ENCODE measurements at regions not wholly inside any gene's neighbourhood (a gene's known extent, or its start where the extent isn't known, plus 50 kb on each side); places are given as distances from the start of the nearest gene placed in this dataset.
"Not testable (repeated sequence)": the region's sequence is repeated elsewhere in the genome, so short reads cannot be mapped to it uniquely, and the experiment has no call there.

GRCh38 chr10:20596065-20596755 is 300.9 kb downstream of the NEBL start:
- no peaks in the 10 kb centered on the region for H3K4me1 Mint-ChIP-seq (ENCODE audit: low read depth)
- ATAC-seq (replicated peaks in 1 of 2) (no peak), DNase-seq (no peak)
- no peak overlapping the region for H3K27ac Mint-ChIP-seq
- H3K27me3 Mint-ChIP-seq (ENCODE audit: low read depth): no peaks in the 10 kb centered on the region
- H3K36me3 Mint-ChIP-seq (ENCODE audit: insufficient read depth in 2 of 2): no peaks in the 10 kb centered on the region
- H3K4me3 Mint-ChIP-seq: no peak overlapping the region
- H3K9me3 Mint-ChIP-seq: peaks cover 0 to 1% of the 10 kb centered on the region in 2 donors

GRCh38 chr10:20593649-20594048 is 303.5 kb downstream of the NEBL start:
- no peaks in the 10 kb centered on the region for H3K4me1 Mint-ChIP-seq (ENCODE audit: low read depth)
- H3K27ac Mint-ChIP-seq: no peak overlapping the region
- no peaks in the 10 kb centered on the region for H3K9me3 Mint-ChIP-seq
- no peaks in the 10 kb centered on the region for H3K27me3 Mint-ChIP-seq (ENCODE audit: low read depth)
- H3K4me3 Mint-ChIP-seq: no peak overlapping the region
- no peaks in the 10 kb centered on the region for H3K36me3 Mint-ChIP-seq (ENCODE audit: insufficient read depth in 2 of 2)
- ATAC-seq (replicated peaks in 1 of 2): no peak
- no peak for DNase-seq

- Mint-ChIP-seq H3K4me1 (ENCODE audit: low read depth) (no peaks in the 10 kb centered on the region), H3K9me3 (peaks cover 8 to 22% of the 10 kb centered on the region in 2 donors), H3K27me3 (ENCODE audit: low read depth) (no peaks in the 10 kb centered on the region), H3K4me3 (no peak overlapping the region), H3K36me3 (ENCODE audit: insufficient read depth in 2 of 2) (peaks cover 0 to 3% of the 10 kb centered on the region in 2 donors), H3K27ac (no peak overlapping the region)
- ATAC-seq (replicated peaks in 1 of 2) (no peak), DNase-seq (no peak)
Observed at GRCh38 chr10:20582041-20582440, 315.1 kb downstream of the NEBL start.

- Mint-ChIP-seq H3K9me3 (peaks cover 0 to 2% of the 10 kb centered on the region in 2 donors), H3K4me3 (no peak overlapping the region), H3K36me3 (ENCODE audit: insufficient read depth in 2 of 2) (no peaks in the 10 kb centered on the region), H3K27me3 (ENCODE audit: low read depth) (no peaks in the 10 kb centered on the region), H3K4me1 (ENCODE audit: low read depth) (no peaks in the 10 kb centered on the region), H3K27ac (no peak overlapping the region)
- no peak for ATAC-seq (replicated peaks in 1 of 2)
- DNase-seq: no peak
Observed at GRCh38 chr10:20573924-20574323, 323.2 kb downstream of the NEBL start.

GRCh38 chr10:20555990-20556389 is 341.1 kb downstream of the NEBL start:
- not testable (repeated sequence) for H3K27me3 Mint-ChIP-seq (ENCODE audit: low read depth); H3K4me1 Mint-ChIP-seq (ENCODE audit: low read depth); H3K4me3 Mint-ChIP-seq; ATAC-seq (replicated peaks in 1 of 2); H3K36me3 Mint-ChIP-seq (ENCODE audit: insufficient read depth in 2 of 2); H3K9me3 Mint-ChIP-seq; H3K27ac Mint-ChIP-seq; DNase-seq

GRCh38 chr10:20552382-20552781 is 344.7 kb downstream of the NEBL start:
- H3K27ac Mint-ChIP-seq: no peak overlapping the region
- peaks cover 0 to 4% of the 10 kb centered on the region in 2 donors for H3K9me3 Mint-ChIP-seq
- no peak overlapping the region for H3K4me3 Mint-ChIP-seq
- DNase-seq (no peak), ATAC-seq (replicated peaks in 1 of 2) (no peak)
- H3K36me3 Mint-ChIP-seq (ENCODE audit: insufficient read depth in 2 of 2): peaks cover 0 to 1% of the 10 kb centered on the region in 2 donors
- no peaks in the 10 kb centered on the region for H3K27me3 Mint-ChIP-seq (ENCODE audit: low read depth)
- H3K4me1 Mint-ChIP-seq (ENCODE audit: low read depth): no peaks in the 10 kb centered on the region

GRCh38 chr10:20551761-20552160 is 345.4 kb downstream of the NEBL start:
- Mint-ChIP-seq H3K27ac (no peak overlapping the region), H3K9me3 (peaks cover 0 to 4% of the 10 kb centered on the region in 2 donors), H3K36me3 (ENCODE audit: insufficient read depth in 2 of 2) (peaks cover 0 to 1% of the 10 kb centered on the region in 2 donors), H3K27me3 (ENCODE audit: low read depth) (no peaks in the 10 kb centered on the region), H3K4me3 (no peak overlapping the region), H3K4me1 (ENCODE audit: low read depth) (no peaks in the 10 kb centered on the region)
- DNase-seq: no peak
- no peak for ATAC-seq (replicated peaks in 1 of 2)

GRCh38 chr10:20535897-20536881 is 360.9 kb downstream of the NEBL start:
- no peaks in the 10 kb centered on the region for H3K27me3 Mint-ChIP-seq (ENCODE audit: low read depth)
- H3K9me3 Mint-ChIP-seq: peaks cover 2 to 8% of the 10 kb centered on the region in 2 donors
- DNase-seq (no peak), ATAC-seq (replicated peaks in 1 of 2) (no peak)
- H3K4me3 Mint-ChIP-seq: no peak overlapping the region
- no peaks in the 10 kb centered on the region for H3K36me3 Mint-ChIP-seq (ENCODE audit: insufficient read depth in 2 of 2)
- H3K27ac Mint-ChIP-seq: no peak overlapping the region
- no peaks in the 10 kb centered on the region for H3K4me1 Mint-ChIP-seq (ENCODE audit: low read depth)

GRCh38 chr10:20531241-20531883 is 365.7 kb downstream of the NEBL start:
- H3K36me3 Mint-ChIP-seq (ENCODE audit: insufficient read depth in 2 of 2); H3K27ac Mint-ChIP-seq; H3K4me3 Mint-ChIP-seq; H3K27me3 Mint-ChIP-seq (ENCODE audit: low read depth); ATAC-seq (replicated peaks in 1 of 2); DNase-seq; H3K4me1 Mint-ChIP-seq (ENCODE audit: low read depth): not testable (repeated sequence)
- H3K9me3 Mint-ChIP-seq: peaks cover 6 to 11% of the 10 kb centered on the region in 2 donors

- no peak overlapping the region for H3K27ac Mint-ChIP-seq
- ATAC-seq (replicated peaks in 1 of 2) (no peak), DNase-seq (no peak)
- no peaks in the 10 kb centered on the region for H3K4me1 Mint-ChIP-seq (ENCODE audit: low read depth)
- no peaks in the 10 kb centered on the region for H3K27me3 Mint-ChIP-seq (ENCODE audit: low read depth)
- H3K4me3 Mint-ChIP-seq: no peak overlapping the region
- peaks cover 0 to 2% of the 10 kb centered on the region in 2 donors for H3K36me3 Mint-ChIP-seq (ENCODE audit: insufficient read depth in 2 of 2)
- H3K9me3 Mint-ChIP-seq: peaks cover 6 to 8% of the 10 kb centered on the region in 2 donors
Observed at GRCh38 chr10:20521186-20521585, 375.9 kb downstream of the NEBL start.

GRCh38 chr10:20515654-20516053 is 381.5 kb downstream of the NEBL start:
- Mint-ChIP-seq H3K36me3 (ENCODE audit: insufficient read depth in 2 of 2) (peaks cover 0 to 2% of the 10 kb centered on the region in 2 donors), H3K9me3 (peaks cover 1 to 4% of the 10 kb centered on the region in 2 donors), H3K27me3 (ENCODE audit: low read depth) (no peaks in the 10 kb centered on the region), H3K4me1 (ENCODE audit: low read depth) (no peaks in the 10 kb centered on the region), H3K4me3 (no peak overlapping the region), H3K27ac (no peak overlapping the region)
- no peak for ATAC-seq (replicated peaks in 1 of 2)
- DNase-seq: no peak

GRCh38 chr10:20512631-20513030 is 384.5 kb downstream of the NEBL start:
- Mint-ChIP-seq H3K4me3 (no peak overlapping the region), H3K36me3 (ENCODE audit: insufficient read depth in 2 of 2) (peaks cover 0 to 2% of the 10 kb centered on the region in 2 donors), H3K27me3 (ENCODE audit: low read depth) (no peaks in the 10 kb centered on the region), H3K9me3 (peaks cover 0 to 9% of the 10 kb centered on the region in 2 donors), H3K4me1 (ENCODE audit: low read depth) (no peaks in the 10 kb centered on the region), H3K27ac (no peak overlapping the region)
- DNase-seq (no peak), ATAC-seq (replicated peaks in 1 of 2) (no peak)

- Mint-ChIP-seq H3K27me3 (ENCODE audit: low read depth) (no peaks in the 10 kb centered on the region), H3K4me3 (no peak overlapping the region), H3K27ac (no peak overlapping the region), H3K36me3 (ENCODE audit: insufficient read depth in 2 of 2) (peaks cover 1 to 2% of the 10 kb centered on the region in 2 donors), H3K9me3 (peaks cover 0 to 12% of the 10 kb centered on the region in 2 donors), H3K4me1 (ENCODE audit: low read depth) (no peaks in the 10 kb centered on the region)
- DNase-seq (no peak), ATAC-seq (replicated peaks in 1 of 2) (no peak)
Observed at GRCh38 chr10:20508921-20509320, 388.2 kb downstream of the NEBL start.
